ENCODE measurements at regions not wholly inside any gene's neighbourhood (a gene's known extent, or its start where the extent isn't known, plus 50 kb on each side); places are given as distances from the start of the nearest gene placed in this dataset.

GRCh38 chr3:13224967-13225366 is 151.7 kb upstream of the IQSEC1 start:
- H3K4me3 ChIP-seq = no peak overlapping the region
- H3K4me1 ChIP-seq = peaks cover 0 to 14% (median 0%) of the 10 kb centered on the region in 6 donors
- TF ChIP-seq CTCF (IDR thresholded peaks at IDR 0.05 in 8 of 11, conservative IDR thresholded peaks at IDR 0.05 in 3 of 11) (no peak), POLR2AphosphoS5 (IDR thresholded peaks at IDR 0.05) (no peak), POLR2A (IDR thresholded peaks at IDR 0.05) (no peak)
- DNase-seq = no peak
- H3K9me3 ChIP-seq = no peaks in the 10 kb centered on the region
- H3K36me3 ChIP-seq = no peaks in the 10 kb centered on the region
- H3K27me3 ChIP-seq (replicated peaks in 1 of 7) = no peaks in the 10 kb centered on the region
- H3K27ac ChIP-seq = no peak overlapping the region
- intact Hi-C loops (cut with DNase I; ENCODE audit: low total_unique reads) = no loop called here
- 77 to 92% (median 87%) methylated on average over 4 of the region's 4 CpGs for WGBS, 5 donors

GRCh38 chr3:13223574-13224237 is 150.5 kb upstream of the IQSEC1 start:
- H3K4me3 ChIP-seq = no peak overlapping the region
- no peaks in the 10 kb centered on the region for H3K27me3 ChIP-seq (replicated peaks in 1 of 7)
- H3K27ac ChIP-seq = no peak overlapping the region
- intact Hi-C loops (cut with DNase I; ENCODE audit: low total_unique reads) = no loop called here
- 48 to 65% (median 64%) methylated on average over 16 to 17 of the region's 17 CpGs for WGBS, 5 donors
- peaks cover 0 to 14% (median 0%) of the 10 kb centered on the region in 6 donors for H3K4me1 ChIP-seq
- no peaks in the 10 kb centered on the region for H3K36me3 ChIP-seq
- TF ChIP-seq POLR2A (IDR thresholded peaks at IDR 0.05) = no peak
- no peak for TF ChIP-seq POLR2AphosphoS5 (IDR thresholded peaks at IDR 0.05)
- TF ChIP-seq CTCF (IDR thresholded peaks at IDR 0.05 in 8 of 11, conservative IDR thresholded peaks at IDR 0.05 in 3 of 11) = no peak
- H3K9me3 ChIP-seq = no peaks in the 10 kb centered on the region
- no peak for DNase-seq

- TF ChIP-seq POLR2A (IDR thresholded peaks at IDR 0.05) (no peak), CTCF (IDR thresholded peaks at IDR 0.05 in 8 of 11, conservative IDR thresholded peaks at IDR 0.05 in 3 of 11) (no peak), POLR2AphosphoS5 (IDR thresholded peaks at IDR 0.05) (no peak)
- Histone ChIP-seq H3K4me1 (peaks cover 0 to 9% (median 0%) of the 10 kb centered on the region in 6 donors), H3K27ac (no peak overlapping the region), H3K27me3 (replicated peaks in 1 of 7) (no peaks in the 10 kb centered on the region), H3K4me3 (no peak overlapping the region), H3K36me3 (no peaks in the 10 kb centered on the region), H3K9me3 (no peaks in the 10 kb centered on the region)
- 77 to 95% (median 90%) methylated on average over 6 to 10 of the region's 10 CpGs for WGBS, 5 donors
- intact Hi-C loops (cut with DNase I; ENCODE audit: low total_unique reads) = no loop called here
- no peak for DNase-seq
Measured at GRCh38 chr3:13222891-13223573, 149.8 kb upstream of the IQSEC1 start.

GRCh38 chr3:13222131-13222530 is 148.9 kb upstream of the IQSEC1 start:
- TF ChIP-seq POLR2A (IDR thresholded peaks at IDR 0.05) = no peak
- no peak for TF ChIP-seq POLR2AphosphoS5 (IDR thresholded peaks at IDR 0.05)
- no peak for TF ChIP-seq CTCF (IDR thresholded peaks at IDR 0.05 in 8 of 11, conservative IDR thresholded peaks at IDR 0.05 in 3 of 11)
- Histone ChIP-seq H3K36me3 (no peaks in the 10 kb centered on the region), H3K27ac (no peak overlapping the region), H3K9me3 (no peaks in the 10 kb centered on the region), H3K4me1 (peaks cover 0 to 4% (median 0%) of the 10 kb centered on the region in 6 donors), H3K4me3 (no peak overlapping the region), H3K27me3 (replicated peaks in 1 of 7) (no peaks in the 10 kb centered on the region)
- 79 to 94% (median 89%) methylated on average over 9 of the region's 9 CpGs for WGBS, 5 donors
- intact Hi-C loops (cut with DNase I; ENCODE audit: low total_unique reads) = no loop called here
- DNase-seq = no peak

Measured in spleen (tissue), 11 donors.